Gastrocnemius medialis (tissue), 4 donors: ENCODE measurements at regions not wholly inside any gene's neighbourhood (a gene's known extent, or its start where the extent isn't known, plus 50 kb on each side); places are given as distances from the start of the nearest gene placed in this dataset.

Source experiments
- ATAC-seq, 2 donors: fragments of 150-250 bp; one replicate each; pipeline ENCODE4 v1.9.1; 2016
- DNase-seq, 2 donors: peaks; one replicate each; pipeline ENCODE4 v3.0.0-alpha.2; 2019
- H3K27ac ChIP-seq, 4 donors: fragments of 200-600 bp; sonication (generic); 1 replicate in 1 of 4; 2 replicates in 3 of 4; pipeline ENCODE4 v1.5.1; 2016 to 2018; ENCODE audit warnings: mild to moderate bottlenecking in 2 of 4, moderate library complexity in 1 of 4
- H3K27me3 ChIP-seq, 3 donors: fragments of 200-600 bp; sonication (generic) in 2 of 3; 1 replicate in 1 of 3; 2 replicates in 2 of 3; pipeline versions ENCODE4 v1.5.1 to v1.6.0; 2016 to 2019; ENCODE audit warnings: mild to moderate bottlenecking in 1 of 3, moderate library complexity in 1 of 3
- H3K36me3 ChIP-seq, 2 donors: fragments of 200-600 bp; sonication (generic) in 1 of 2; one replicate each; pipeline ENCODE4 v1.5.1; 2017 to 2018
- H3K4me1 ChIP-seq, 2 donors: fragments of 200-600 bp; sonication (generic) in 1 of 2; one replicate each; pipeline ENCODE4 v1.5.1; 2016 to 2017; ENCODE audit warnings: mild to moderate bottlenecking in 2 of 2
- H3K4me3 ChIP-seq, 4 donors: fragments of 200-600 bp; sonication (generic) in 3 of 4; 1 replicate in 1 of 4; 2 replicates in 3 of 4; pipeline ENCODE4 v1.5.1; 2016 to 2019; ENCODE audit warnings: mild to moderate bottlenecking in 2 of 4
- H3K9me3 ChIP-seq, 3 donors: fragments of 200-600 bp; sonication (generic) in 2 of 3; 1 replicate in 1 of 3; 2 replicates in 2 of 3; pipeline ENCODE4 v1.5.1; 2016 to 2019
- POLR2A ChIP-seq, 2 donors: fragments of 450-650 bp; IDR thresholded peaks; one replicate each; pipeline ENCODE4 v1.6.1; 2017; ENCODE audit warnings: antibody characterized with exemption in 2 of 2, mild to moderate bottlenecking in 2 of 2, moderate library complexity in 2 of 2
- in situ Hi-C, 4 donors: fragments of 200-750 bp; cut with MboI; loops; one replicate each; pipeline versions ENCODE4 v1.15.0 to v1.8.0; 2017; ENCODE audit warnings: low sequenced_read_pairs in 4 of 4
- intact Hi-C: fragments of 100-400 bp; cut with DNase I; formaldehyde crosslinking; loops from one replicate; pipeline ENCODE4 v1.15.1; 2023; ENCODE audit warnings: low total_unique reads
- TF ChIP-seq, protein P1 (sequence below), 5 experiments: fragments of 450-650 bp in 3 of 5; fragments of 200-600 bp in 2 of 5; sonication (generic) in 2 of 5; IDR thresholded peaks in 4 of 5; conservative IDR thresholded peaks in 1 of 5; 1 replicate in 4 of 5; 2 replicates in 1 of 5; pipeline ENCODE4 v1.5.1; 2016 to 2019; ENCODE audit warnings: antibody characterized with exemption in 5 of 5, mild to moderate bottlenecking in 3 of 5, moderate library complexity in 3 of 5

DNA sequence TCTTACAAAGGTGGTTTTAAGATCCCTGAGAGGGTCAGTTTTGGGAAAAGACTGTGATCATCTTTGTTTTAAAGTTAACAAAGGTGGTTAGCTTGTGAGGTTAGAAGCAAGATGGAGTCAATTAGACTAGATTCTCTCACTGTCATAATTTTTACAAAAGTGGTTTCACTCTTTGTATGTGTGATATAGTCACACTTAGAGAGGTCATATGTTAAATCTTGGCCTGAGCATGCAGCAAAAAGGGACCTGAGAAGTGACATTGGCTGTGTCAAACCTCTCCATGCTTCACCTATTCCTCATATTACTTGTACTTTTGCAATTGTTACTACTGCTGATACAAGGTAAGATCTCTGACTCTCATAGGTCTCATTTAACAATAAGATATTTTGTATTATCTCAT lies 368.0 kb downstream of the TBC1D32 start:
- H3K27ac ChIP-seq: no peak overlapping the region
- intact Hi-C loops: no loop called here
- in situ Hi-C loops: no loop called here
- no peak overlapping the region for H3K4me3 ChIP-seq
- no peaks in the 10 kb centered on the region for H3K36me3 ChIP-seq
- TF ChIP-seq POLR2A (IDR thresholded peaks at IDR 0.05): no peak
- TF ChIP-seq, protein P1, sequence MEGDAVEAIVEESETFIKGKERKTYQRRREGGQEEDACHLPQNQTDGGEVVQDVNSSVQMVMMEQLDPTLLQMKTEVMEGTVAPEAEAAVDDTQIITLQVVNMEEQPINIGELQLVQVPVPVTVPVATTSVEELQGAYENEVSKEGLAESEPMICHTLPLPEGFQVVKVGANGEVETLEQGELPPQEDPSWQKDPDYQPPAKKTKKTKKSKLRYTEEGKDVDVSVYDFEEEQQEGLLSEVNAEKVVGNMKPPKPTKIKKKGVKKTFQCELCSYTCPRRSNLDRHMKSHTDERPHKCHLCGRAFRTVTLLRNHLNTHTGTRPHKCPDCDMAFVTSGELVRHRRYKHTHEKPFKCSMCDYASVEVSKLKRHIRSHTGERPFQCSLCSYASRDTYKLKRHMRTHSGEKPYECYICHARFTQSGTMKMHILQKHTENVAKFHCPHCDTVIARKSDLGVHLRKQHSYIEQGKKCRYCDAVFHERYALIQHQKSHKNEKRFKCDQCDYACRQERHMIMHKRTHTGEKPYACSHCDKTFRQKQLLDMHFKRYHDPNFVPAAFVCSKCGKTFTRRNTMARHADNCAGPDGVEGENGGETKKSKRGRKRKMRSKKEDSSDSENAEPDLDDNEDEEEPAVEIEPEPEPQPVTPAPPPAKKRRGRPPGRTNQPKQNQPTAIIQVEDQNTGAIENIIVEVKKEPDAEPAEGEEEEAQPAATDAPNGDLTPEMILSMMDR (IDR thresholded peaks at IDR 0.05 in 4 of 5, conservative IDR thresholded peaks at IDR 0.05 in 1 of 5): no peak
- peaks cover 0 to 3% (median 0%) of the 10 kb centered on the region in 3 donors for H3K9me3 ChIP-seq
- H3K27me3 ChIP-seq: no peaks in the 10 kb centered on the region
- H3K4me1 ChIP-seq: no peaks in the 10 kb centered on the region
- no peak for ATAC-seq
- DNase-seq: no peak

DNA sequence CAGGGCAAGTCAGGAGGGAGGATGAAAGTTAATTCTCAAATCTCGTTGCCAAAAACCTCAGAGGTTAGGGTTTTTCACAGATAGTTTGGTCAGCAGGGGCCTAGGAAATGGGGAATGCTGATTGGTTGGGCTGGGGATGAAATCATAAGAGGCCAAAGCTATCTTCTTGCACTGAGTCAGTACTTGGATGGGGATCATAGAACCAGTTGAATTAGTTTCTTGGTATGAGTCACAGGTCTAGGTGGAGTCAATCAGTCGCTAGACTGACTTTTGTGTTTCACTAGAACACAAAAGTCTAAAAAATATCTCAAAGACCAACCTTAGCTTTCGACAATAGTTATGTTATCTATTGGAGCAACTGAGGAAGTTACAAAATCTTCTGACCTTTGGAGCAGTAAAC lies 368.5 kb downstream of the TBC1D32 start:
- intact Hi-C loops: no loop called here
- Histone ChIP-seq H3K4me1 (no peaks in the 10 kb centered on the region), H3K9me3 (peaks cover 0 to 3% (median 0%) of the 10 kb centered on the region in 3 donors), H3K27me3 (no peaks in the 10 kb centered on the region), H3K36me3 (no peaks in the 10 kb centered on the region), H3K27ac (no peak overlapping the region), H3K4me3 (no peak overlapping the region)
- in situ Hi-C loops: no loop called here
- TF ChIP-seq, protein P1 (IDR thresholded peaks at IDR 0.05 in 4 of 5, conservative IDR thresholded peaks at IDR 0.05 in 1 of 5): no peak
- TF ChIP-seq POLR2A (IDR thresholded peaks at IDR 0.05): no peak
- DNase-seq: no peak
- no peak for ATAC-seq

DNA sequence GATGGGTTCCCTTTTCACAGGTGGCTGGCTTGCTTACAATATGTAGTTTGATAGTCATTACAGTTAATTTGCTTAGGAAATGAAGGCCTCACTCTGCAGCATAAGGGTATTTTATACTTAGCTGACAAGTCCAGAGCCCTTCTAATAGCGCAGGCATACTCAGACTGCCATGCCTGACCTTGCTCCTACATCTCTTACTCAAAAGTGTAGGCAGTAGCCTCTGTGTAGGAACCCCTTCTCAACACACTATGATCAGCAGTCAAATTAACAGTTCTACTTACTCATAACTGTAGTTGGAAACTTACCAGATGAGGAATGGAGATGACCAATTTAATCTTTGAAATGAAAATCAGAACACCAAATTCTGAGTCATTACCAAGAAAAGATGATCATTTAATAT lies 373.5 kb downstream of the TBC1D32 start:
- ATAC-seq (no peak), DNase-seq (no peak)
- H3K27me3 ChIP-seq: no peaks in the 10 kb centered on the region
- no peaks in the 10 kb centered on the region for H3K9me3 ChIP-seq
- H3K4me1 ChIP-seq: no peaks in the 10 kb centered on the region
- H3K36me3 ChIP-seq: no peaks in the 10 kb centered on the region
- in situ Hi-C loops: no loop called here
- intact Hi-C loops: no loop called here
- H3K4me3 ChIP-seq: no peak overlapping the region
- no peak overlapping the region for H3K27ac ChIP-seq
- no peak for TF ChIP-seq POLR2A (IDR thresholded peaks at IDR 0.05)
- TF ChIP-seq, protein P1 (IDR thresholded peaks at IDR 0.05 in 4 of 5, conservative IDR thresholded peaks at IDR 0.05 in 1 of 5): no peak

DNA sequence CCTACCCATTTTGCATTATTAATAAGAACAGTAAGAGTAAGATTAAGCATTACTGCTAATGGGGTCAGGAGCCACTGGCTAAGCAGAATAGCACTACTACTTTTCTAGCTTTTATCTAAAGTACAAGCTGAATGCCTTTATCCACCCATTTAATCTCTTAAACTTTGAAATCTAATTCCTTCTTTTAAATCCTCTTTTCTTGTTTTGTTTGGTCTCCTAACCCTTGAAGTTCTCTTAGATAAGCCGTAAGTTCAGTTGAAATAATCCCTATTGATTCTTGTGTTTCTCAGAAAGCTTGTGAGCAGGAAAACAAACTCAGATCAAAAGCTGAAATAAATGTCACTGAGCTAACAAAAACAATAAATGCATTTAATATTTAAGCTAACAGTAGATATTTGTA lies 380.2 kb downstream of the TBC1D32 start:
- Histone ChIP-seq H3K9me3 (no peaks in the 10 kb centered on the region), H3K4me1 (no peaks in the 10 kb centered on the region), H3K36me3 (no peaks in the 10 kb centered on the region), H3K27me3 (no peaks in the 10 kb centered on the region), H3K27ac (no peak overlapping the region), H3K4me3 (no peak overlapping the region)
- intact Hi-C loops (no loop called here), in situ Hi-C loops (no loop called here)
- TF ChIP-seq, protein P1 (IDR thresholded peaks at IDR 0.05 in 4 of 5, conservative IDR thresholded peaks at IDR 0.05 in 1 of 5): no peak
- TF ChIP-seq POLR2A (IDR thresholded peaks at IDR 0.05): no peak
- DNase-seq: no peak
- ATAC-seq: no peak

DNA sequence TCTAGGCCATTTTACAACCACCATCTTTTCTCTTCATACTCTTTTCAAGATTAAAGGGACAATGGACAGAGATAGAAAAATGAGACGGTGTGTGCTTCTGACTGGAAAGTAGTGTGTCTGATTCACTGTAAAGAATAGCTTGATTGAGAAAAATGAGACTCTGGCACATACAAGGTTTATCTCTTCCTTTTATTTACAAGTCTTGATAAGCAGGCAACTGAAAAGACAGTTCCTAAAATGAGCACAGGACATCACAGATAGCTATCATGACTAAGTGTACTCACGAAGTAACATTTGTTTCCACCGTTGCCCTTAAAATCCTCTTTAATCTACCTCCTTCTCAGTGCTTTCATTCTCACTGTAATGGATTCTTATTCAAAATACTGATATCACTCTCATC lies 383.0 kb downstream of the TBC1D32 start:
- no peak for TF ChIP-seq POLR2A (IDR thresholded peaks at IDR 0.05)
- TF ChIP-seq, protein P1 (IDR thresholded peaks at IDR 0.05 in 4 of 5, conservative IDR thresholded peaks at IDR 0.05 in 1 of 5): no peak
- H3K27me3 ChIP-seq: no peaks in the 10 kb centered on the region
- intact Hi-C loops: no loop called here
- H3K9me3 ChIP-seq: no peaks in the 10 kb centered on the region
- H3K4me1 ChIP-seq: no peaks in the 10 kb centered on the region
- H3K4me3 ChIP-seq: no peak overlapping the region
- DNase-seq (no peak), ATAC-seq (no peak)
- in situ Hi-C loops: no loop called here
- no peaks in the 10 kb centered on the region for H3K36me3 ChIP-seq
- no peak overlapping the region for H3K27ac ChIP-seq
